Suprapubic skin (tissue), 4 donors: ENCODE measurements at regions not wholly inside any gene's neighbourhood (a gene's known extent, or its start where the extent isn't known, plus 50 kb on each side); places are given as distances from the start of the nearest gene placed in this dataset.
"Not testable (repeated sequence)": the region's sequence is repeated elsewhere in the genome, so short reads cannot be mapped to it uniquely, and the experiment has no call there.

Experiments used
- EP300 ChIP-seq: sonication (generic); formaldehyde crosslinking; IDR thresholded peaks from one replicate; pipeline ENCODE4 v1.6.1; 2017; ENCODE audit warnings: antibody characterized with exemption
- POLR2AphosphoS5 ChIP-seq, 3 donors: sonication (generic); formaldehyde crosslinking; IDR thresholded peaks; one replicate each; pipeline ENCODE4 v1.6.1; 2017; ENCODE audit warnings: antibody characterized with exemption in 3 of 3
- TF ChIP-seq, protein P1 (sequence below), 2 donors: fragments of 200-600 bp in 1 of 2; fragments of 450-650 bp in 1 of 2; sonication (generic) in 1 of 2; IDR thresholded peaks; one replicate each; pipeline ENCODE4 v1.5.1; 2016 to 2019; ENCODE audit warnings: antibody characterized with exemption in 2 of 2, mild to moderate bottlenecking in 1 of 2, moderate library complexity in 1 of 2

DNA sequence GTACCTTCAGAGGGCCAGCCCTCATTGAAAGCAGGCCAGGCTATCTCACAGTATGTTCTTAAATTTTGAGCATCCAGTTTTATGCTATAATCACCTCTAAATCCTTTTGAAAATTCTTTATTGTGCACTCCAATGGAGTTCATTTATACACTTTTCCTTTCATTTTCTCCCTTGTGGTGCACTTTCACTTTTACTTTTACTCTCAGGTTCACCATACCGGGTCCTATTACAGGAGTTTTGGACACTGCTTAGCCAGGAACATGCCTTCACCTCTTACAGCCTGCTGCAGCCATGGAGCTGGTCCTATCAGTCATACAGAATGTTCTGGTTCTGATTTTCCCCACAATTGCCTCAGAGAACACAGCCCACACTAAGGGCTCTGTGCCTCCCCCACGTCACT lies 395.9 kb downstream of the CDY2B start:
- TF ChIP-seq, protein P1, sequence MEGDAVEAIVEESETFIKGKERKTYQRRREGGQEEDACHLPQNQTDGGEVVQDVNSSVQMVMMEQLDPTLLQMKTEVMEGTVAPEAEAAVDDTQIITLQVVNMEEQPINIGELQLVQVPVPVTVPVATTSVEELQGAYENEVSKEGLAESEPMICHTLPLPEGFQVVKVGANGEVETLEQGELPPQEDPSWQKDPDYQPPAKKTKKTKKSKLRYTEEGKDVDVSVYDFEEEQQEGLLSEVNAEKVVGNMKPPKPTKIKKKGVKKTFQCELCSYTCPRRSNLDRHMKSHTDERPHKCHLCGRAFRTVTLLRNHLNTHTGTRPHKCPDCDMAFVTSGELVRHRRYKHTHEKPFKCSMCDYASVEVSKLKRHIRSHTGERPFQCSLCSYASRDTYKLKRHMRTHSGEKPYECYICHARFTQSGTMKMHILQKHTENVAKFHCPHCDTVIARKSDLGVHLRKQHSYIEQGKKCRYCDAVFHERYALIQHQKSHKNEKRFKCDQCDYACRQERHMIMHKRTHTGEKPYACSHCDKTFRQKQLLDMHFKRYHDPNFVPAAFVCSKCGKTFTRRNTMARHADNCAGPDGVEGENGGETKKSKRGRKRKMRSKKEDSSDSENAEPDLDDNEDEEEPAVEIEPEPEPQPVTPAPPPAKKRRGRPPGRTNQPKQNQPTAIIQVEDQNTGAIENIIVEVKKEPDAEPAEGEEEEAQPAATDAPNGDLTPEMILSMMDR (IDR thresholded peaks at IDR 0.05), result not testable (repeated sequence)
- not testable (repeated sequence) for TF ChIP-seq EP300; POLR2AphosphoS5 (IDR thresholded peaks at IDR 0.05)
